NCI-H2171 (cell line): ENCODE measurements at regions not wholly inside any gene's neighbourhood (a gene's known extent, or its start where the extent isn't known, plus 50 kb on each side); places are given as distances from the start of the nearest gene placed in this dataset.
"Not testable (repeated sequence)": the region's sequence is repeated elsewhere in the genome, so short reads cannot be mapped to it uniquely, and the experiment has no call there.

Source experiments
- DNase-seq: peaks from one replicate; lab custom pipeline; 2025; lab: John Stamatoyannopoulos, UW

GRCh38 chr10:21406595-21407193 is 118.8 kb downstream of the SKIDA1 start:
- DNase-seq, result no peak

GRCh38 chr10:21405981-21406380 is 119.5 kb downstream of the SKIDA1 start:
- DNase-seq, result no peak

- DNase-seq, result no peak
Observed at GRCh38 chr10:21403256-21404015, 122.0 kb downstream of the SKIDA1 start.

- no peak for DNase-seq
Observed at GRCh38 chr10:21402606-21403083, 122.8 kb downstream of the SKIDA1 start.

- DNase-seq, result no peak
Observed at GRCh38 chr10:21401196-21401595, 124.3 kb downstream of the SKIDA1 start.

- DNase-seq, result no peak
Observed at GRCh38 chr10:21399392-21400035, 126.0 kb downstream of the SKIDA1 start.

- DNase-seq, result no peak
Observed at GRCh38 chr10:21398563-21399231, 126.8 kb downstream of the SKIDA1 start.

- DNase-seq, result no peak
Observed at GRCh38 chr10:21396889-21397288, 128.6 kb downstream of the SKIDA1 start.

- no peak for DNase-seq
Observed at GRCh38 chr10:21393931-21394330, 131.6 kb downstream of the SKIDA1 start.

GRCh38 chr10:21388589-21388988 is 136.9 kb downstream of the SKIDA1 start:
- DNase-seq, result no peak

GRCh38 chr10:21387868-21388267 is 137.6 kb downstream of the SKIDA1 start:
- DNase-seq, result no peak

- no peak for DNase-seq
Observed at GRCh38 chr10:21385996-21386585, 139.4 kb downstream of the SKIDA1 start.

GRCh38 chr10:21385536-21385935 is 139.9 kb downstream of the SKIDA1 start:
- DNase-seq, result no peak

- DNase-seq, result no peak
Observed at GRCh38 chr10:21379143-21379542, 146.3 kb downstream of the SKIDA1 start.

- not testable (repeated sequence) for DNase-seq
Observed at GRCh38 chr10:21375274-21375673, 150.2 kb downstream of the SKIDA1 start.

GRCh38 chr10:21373881-21374280 is 151.6 kb downstream of the SKIDA1 start:
- not testable (repeated sequence) for DNase-seq

GRCh38 chr10:21372651-21373410 is 152.7 kb downstream of the SKIDA1 start:
- DNase-seq, result no peak

GRCh38 chr10:21369697-21370096 is 155.8 kb downstream of the SKIDA1 start:
- no peak for DNase-seq

- DNase-seq, result no peak
Observed at GRCh38 chr10:21368728-21369425, 156.6 kb downstream of the SKIDA1 start.

- no peak for DNase-seq
Observed at GRCh38 chr10:21368022-21368582, 157.4 kb downstream of the SKIDA1 start.
